ENCODE measurements at regions not wholly inside any gene's neighbourhood (a gene's known extent, or its start where the extent isn't known, plus 50 kb on each side); places are given as distances from the start of the nearest gene placed in this dataset.
A peak's percentile ranks its signal among the peaks of the same experiment; 100 is the strongest.
"Not testable (repeated sequence)": the region's sequence is repeated elsewhere in the genome, so short reads cannot be mapped to it uniquely, and the experiment has no call there.

DNA sequence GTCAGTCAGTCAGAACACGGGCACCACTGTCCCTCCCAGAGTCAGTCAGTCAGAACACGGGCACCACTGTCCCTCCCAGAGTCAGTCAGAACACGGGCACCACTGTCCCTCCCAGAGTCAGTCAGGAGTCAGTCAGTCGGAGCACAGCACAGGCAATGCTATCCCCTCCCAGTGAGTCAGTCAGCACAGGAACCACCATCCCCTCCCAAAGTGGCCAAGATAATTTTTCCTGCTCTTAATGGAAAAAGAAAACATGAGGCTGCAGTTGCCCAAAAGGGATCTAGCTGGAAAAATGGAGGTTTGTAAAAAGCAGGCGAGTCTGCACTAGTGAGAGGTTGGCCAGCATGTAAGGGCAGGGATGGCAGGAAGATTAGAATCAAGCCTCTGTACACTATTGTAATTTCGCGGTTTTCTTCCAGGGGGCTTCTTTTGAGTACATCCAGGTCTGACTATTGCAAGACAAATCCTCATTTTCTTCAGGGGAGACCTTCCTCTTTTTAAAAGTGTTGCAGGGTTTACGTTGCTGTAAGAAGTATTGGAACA lies 213.8 kb downstream of the SIPA1L2 start:
- peak; percentile 61 for ATAC-seq
- TF ChIP-seq GLIS3 (CRISPR knock-in tag; IDR thresholded peaks at IDR 0.05), result no peak
- no peak for TF ChIP-seq ZNF8 (CRISPR knock-in tag; IDR thresholded peaks at IDR 0.05)
- TF ChIP-seq ZNF565 (CRISPR knock-in tag; conservative IDR thresholded peaks at IDR 0.05; ENCODE audit: low read depth), result no peak
- no peak for TF ChIP-seq ZNF70 (CRISPR knock-in tag; IDR thresholded peaks at IDR 0.05)
- TF ChIP-seq, protein P1, sequence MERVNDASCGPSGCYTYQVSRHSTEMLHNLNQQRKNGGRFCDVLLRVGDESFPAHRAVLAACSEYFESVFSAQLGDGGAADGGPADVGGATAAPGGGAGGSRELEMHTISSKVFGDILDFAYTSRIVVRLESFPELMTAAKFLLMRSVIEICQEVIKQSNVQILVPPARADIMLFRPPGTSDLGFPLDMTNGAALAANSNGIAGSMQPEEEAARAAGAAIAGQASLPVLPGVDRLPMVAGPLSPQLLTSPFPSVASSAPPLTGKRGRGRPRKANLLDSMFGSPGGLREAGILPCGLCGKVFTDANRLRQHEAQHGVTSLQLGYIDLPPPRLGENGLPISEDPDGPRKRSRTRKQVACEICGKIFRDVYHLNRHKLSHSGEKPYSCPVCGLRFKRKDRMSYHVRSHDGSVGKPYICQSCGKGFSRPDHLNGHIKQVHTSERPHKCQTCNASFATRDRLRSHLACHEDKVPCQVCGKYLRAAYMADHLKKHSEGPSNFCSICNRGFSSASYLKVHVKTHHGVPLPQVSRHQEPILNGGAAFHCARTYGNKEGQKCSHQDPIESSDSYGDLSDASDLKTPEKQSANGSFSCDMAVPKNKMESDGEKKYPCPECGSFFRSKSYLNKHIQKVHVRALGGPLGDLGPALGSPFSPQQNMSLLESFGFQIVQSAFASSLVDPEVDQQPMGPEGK (CRISPR knock-in tag; IDR thresholded peaks at IDR 0.05; ENCODE audit: borderline replicate concordance), result no peak
- no peak for TF ChIP-seq CSDC2 (CRISPR knock-in tag; IDR thresholded peaks at IDR 0.05)
- no peak for TF ChIP-seq ISL1 (CRISPR knock-in tag; IDR thresholded peaks at IDR 0.05)
- no peak for TF ChIP-seq ESRRG (CRISPR knock-in tag; IDR thresholded peaks at IDR 0.05)
- no peak for TF ChIP-seq TCF4 (CRISPR knock-in tag; IDR thresholded peaks at IDR 0.05; ENCODE audit: borderline replicate concordance)
- TF ChIP-seq RARB (CRISPR knock-in tag; IDR thresholded peaks at IDR 0.05), result no peak
- TF ChIP-seq PPARA (CRISPR knock-in tag; IDR thresholded peaks at IDR 0.05; ENCODE audit: borderline replicate concordance), result no peak
- TF ChIP-seq ARNTL (CRISPR knock-in tag; IDR thresholded peaks at IDR 0.05; ENCODE audit: borderline replicate concordance, low read depth), result no peak
- TF ChIP-seq, protein P2, sequence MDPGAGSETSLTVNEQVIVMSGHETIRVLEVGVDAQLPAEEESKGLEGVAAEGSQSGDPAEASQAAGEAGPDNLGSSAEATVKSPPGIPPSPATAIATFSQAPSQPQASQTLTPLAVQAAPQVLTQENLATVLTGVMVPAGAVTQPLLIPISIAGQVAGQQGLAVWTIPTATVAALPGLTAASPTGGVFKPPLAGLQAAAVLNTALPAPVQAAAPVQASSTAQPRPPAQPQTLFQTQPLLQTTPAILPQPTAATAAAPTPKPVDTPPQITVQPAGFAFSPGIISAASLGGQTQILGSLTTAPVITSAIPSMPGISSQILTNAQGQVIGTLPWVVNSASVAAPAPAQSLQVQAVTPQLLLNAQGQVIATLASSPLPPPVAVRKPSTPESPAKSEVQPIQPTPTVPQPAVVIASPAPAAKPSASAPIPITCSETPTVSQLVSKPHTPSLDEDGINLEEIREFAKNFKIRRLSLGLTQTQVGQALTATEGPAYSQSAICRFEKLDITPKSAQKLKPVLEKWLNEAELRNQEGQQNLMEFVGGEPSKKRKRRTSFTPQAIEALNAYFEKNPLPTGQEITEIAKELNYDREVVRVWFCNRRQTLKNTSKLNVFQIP (CRISPR knock-in tag; IDR thresholded peaks at IDR 0.05; ENCODE audit: borderline replicate concordance, low read depth), result no peak
- TF ChIP-seq, protein P3, sequence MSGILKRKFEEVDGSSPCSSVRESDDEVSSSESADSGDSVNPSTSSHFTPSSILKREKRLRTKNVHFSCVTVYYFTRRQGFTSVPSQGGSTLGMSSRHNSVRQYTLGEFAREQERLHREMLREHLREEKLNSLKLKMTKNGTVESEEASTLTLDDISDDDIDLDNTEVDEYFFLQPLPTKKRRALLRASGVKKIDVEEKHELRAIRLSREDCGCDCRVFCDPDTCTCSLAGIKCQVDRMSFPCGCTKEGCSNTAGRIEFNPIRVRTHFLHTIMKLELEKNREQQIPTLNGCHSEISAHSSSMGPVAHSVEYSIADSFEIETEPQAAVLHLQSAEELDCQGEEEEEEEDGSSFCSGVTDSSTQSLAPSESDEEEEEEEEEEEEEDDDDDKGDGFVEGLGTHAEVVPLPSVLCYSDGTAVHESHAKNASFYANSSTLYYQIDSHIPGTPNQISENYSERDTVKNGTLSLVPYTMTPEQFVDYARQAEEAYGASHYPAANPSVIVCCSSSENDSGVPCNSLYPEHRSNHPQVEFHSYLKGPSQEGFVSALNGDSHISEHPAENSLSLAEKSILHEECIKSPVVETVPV (CRISPR knock-in tag; IDR thresholded peaks at IDR 0.05), result no peak

DNA sequence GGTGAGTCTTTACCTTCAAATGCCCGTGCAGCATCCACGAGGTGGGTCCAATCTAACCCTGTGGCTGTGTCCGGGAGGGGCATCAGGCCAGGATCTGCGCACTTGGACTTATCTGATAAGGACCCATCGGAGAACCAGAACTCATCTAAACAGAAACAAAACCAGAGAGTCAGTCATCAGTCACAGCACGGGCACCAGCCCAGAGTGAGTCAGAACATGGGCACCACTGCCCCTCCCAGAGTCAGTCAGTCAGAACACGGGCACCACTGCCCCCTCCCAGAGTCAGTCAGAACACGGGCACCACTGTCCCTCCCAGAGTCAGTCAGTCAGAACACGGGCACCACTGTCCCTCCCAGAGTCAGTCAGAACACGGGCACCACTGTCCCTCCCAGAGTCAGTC lies 214.5 kb downstream of the SIPA1L2 start:
- ATAC-seq, result not testable (repeated sequence)

DNA sequence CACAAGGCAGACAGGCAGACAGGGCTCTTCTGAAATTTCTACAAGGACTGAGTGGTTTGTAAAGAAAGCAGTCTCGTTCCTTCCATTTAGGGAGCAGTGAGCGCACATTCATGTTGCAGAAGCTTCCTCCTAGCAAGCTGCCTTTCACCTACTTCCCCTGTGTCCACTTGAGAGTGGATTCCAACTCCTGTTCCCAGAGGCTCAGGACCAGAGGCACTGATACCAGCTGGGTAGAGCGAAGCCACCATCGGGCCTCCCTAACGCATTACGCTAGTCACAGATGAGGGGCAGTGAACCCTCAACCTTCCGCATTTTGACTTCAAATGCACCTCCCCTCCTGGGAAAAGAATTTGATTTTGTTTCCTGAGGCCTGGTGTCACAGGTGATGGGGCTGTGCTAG lies 215.8 kb downstream of the SIPA1L2 start:
- TF ChIP-seq, protein P4, sequence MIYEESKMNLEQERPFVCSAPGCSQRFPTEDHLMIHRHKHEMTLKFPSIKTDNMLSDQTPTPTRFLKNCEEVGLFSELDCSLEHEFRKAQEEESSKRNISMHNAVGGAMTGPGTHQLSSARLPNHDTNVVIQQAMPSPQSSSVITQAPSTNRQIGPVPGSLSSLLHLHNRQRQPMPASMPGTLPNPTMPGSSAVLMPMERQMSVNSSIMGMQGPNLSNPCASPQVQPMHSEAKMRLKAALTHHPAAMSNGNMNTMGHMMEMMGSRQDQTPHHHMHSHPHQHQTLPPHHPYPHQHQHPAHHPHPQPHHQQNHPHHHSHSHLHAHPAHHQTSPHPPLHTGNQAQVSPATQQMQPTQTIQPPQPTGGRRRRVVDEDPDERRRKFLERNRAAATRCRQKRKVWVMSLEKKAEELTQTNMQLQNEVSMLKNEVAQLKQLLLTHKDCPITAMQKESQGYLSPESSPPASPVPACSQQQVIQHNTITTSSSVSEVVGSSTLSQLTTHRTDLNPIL (CRISPR knock-in tag; IDR thresholded peaks at IDR 0.05; ENCODE audit: low read depth), result no peak
- no peak for TF ChIP-seq CSDC2 (CRISPR knock-in tag; IDR thresholded peaks at IDR 0.05)
- TF ChIP-seq TCF4 (CRISPR knock-in tag; IDR thresholded peaks at IDR 0.05; ENCODE audit: borderline replicate concordance), result no peak
- TF ChIP-seq OSR1 (CRISPR knock-in tag; IDR thresholded peaks at IDR 0.05), result no peak
- no peak for TF ChIP-seq ZFP30 (CRISPR knock-in tag; IDR thresholded peaks at IDR 0.05)
- TF ChIP-seq, protein P1 (CRISPR knock-in tag; IDR thresholded peaks at IDR 0.05; ENCODE audit: borderline replicate concordance), result no peak
- no peak for TF ChIP-seq ZNF70 (CRISPR knock-in tag; IDR thresholded peaks at IDR 0.05)
- TF ChIP-seq ZNF8 (CRISPR knock-in tag; IDR thresholded peaks at IDR 0.05), result no peak
- TF ChIP-seq ISL1 (CRISPR knock-in tag; IDR thresholded peaks at IDR 0.05), result no peak
- TF ChIP-seq TOX (CRISPR knock-in tag; IDR thresholded peaks at IDR 0.05; ENCODE audit: borderline replicate concordance), result no peak
- TF ChIP-seq, protein P2 (CRISPR knock-in tag; IDR thresholded peaks at IDR 0.05; ENCODE audit: borderline replicate concordance, low read depth), result no peak
- TF ChIP-seq BACH2 (CRISPR knock-in tag; IDR thresholded peaks at IDR 0.05; ENCODE audit: borderline replicate concordance), result no peak
- no peak for TF ChIP-seq PPARA (CRISPR knock-in tag; IDR thresholded peaks at IDR 0.05; ENCODE audit: borderline replicate concordance)
- TF ChIP-seq ZC3H10 (CRISPR knock-in tag; IDR thresholded peaks at IDR 0.05), result no peak
- TF ChIP-seq, protein P3 (CRISPR knock-in tag; IDR thresholded peaks at IDR 0.05), result no peak
- no peak for ATAC-seq
